GM19468 (cell line): ENCODE measurements at regions not wholly inside any gene's neighbourhood (a gene's known extent, or its start where the extent isn't known, plus 50 kb on each side); places are given as distances from the start of the nearest gene placed in this dataset.
"Not testable (repeated sequence)": the region's sequence is repeated elsewhere in the genome, so short reads cannot be mapped to it uniquely, and the experiment has no call there.

ENCODE experiments used
- ATAC-seq: cut with Tn5 transposase; IDR thresholded peaks from one replicate; pipeline ENCODE4 v1.9.1; 2021; ENCODE audit warnings: mild to moderate bottlenecking, moderate library complexity, moderate number of reproducible peaks; ENCODE audit not compliant: unreplicated experiment; ENCODE audit errors: extremely low read depth

DNA sequence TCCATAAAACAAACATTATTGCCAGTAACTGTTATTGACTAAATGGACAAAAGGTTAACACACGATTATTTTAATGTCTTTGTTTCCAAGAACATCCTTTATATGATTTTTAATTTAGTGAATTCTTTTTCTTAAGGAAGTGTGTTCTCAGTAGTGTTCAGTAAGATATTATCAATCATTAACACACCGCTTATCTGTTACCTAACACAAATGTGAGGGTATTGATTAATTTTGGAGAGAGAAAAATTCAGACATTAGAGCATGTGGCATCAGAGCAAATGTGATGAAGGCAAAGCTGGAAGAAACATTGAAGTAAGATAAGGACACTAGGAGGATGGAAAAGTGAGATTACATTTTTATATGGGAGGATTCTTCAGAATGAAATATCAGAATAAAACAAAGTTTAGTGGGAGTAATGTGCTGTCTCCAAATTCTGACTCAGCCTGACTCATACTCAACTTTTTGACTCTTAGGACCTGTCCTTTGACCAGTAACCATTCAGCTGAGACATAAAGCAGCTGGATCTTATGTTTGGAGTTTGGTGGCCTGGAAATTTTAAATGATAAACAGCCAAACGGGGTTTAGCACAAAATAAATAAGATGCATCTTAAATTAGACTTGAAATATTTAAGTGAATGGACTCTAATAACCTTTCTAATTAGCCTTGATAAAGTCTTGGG lies 348.6 kb downstream of the CD109 start:
- no peak for ATAC-seq

GRCh38 chr6:74041420-74041819 lies 345.4 kb downstream of the CD109 start:
- no peak for ATAC-seq

- no peak for ATAC-seq
These were observed 322.8 kb downstream of the CD109 start for GRCh38 chr6:74018825-74019224.

DNA sequence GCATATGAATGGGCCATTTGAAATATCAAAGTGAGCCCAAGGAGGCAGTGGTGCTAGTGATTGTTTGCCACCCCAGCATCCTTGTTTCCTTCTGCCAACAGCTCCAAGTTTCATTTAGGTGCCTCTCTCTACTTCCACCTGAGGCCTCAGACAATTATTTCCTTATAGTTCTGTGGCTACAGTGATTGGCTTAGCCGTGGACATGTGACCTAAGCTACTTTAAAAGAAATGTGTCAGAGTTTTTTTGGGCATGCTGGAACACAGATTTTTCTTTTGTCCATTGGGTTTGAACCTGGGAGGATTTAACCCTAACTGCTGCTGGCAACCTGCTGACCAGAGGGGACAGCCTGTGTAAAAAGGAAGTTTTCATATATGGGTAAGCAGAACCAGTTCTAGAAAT lies 319.4 kb downstream of the CD109 start:
- ATAC-seq = no peak

DNA sequence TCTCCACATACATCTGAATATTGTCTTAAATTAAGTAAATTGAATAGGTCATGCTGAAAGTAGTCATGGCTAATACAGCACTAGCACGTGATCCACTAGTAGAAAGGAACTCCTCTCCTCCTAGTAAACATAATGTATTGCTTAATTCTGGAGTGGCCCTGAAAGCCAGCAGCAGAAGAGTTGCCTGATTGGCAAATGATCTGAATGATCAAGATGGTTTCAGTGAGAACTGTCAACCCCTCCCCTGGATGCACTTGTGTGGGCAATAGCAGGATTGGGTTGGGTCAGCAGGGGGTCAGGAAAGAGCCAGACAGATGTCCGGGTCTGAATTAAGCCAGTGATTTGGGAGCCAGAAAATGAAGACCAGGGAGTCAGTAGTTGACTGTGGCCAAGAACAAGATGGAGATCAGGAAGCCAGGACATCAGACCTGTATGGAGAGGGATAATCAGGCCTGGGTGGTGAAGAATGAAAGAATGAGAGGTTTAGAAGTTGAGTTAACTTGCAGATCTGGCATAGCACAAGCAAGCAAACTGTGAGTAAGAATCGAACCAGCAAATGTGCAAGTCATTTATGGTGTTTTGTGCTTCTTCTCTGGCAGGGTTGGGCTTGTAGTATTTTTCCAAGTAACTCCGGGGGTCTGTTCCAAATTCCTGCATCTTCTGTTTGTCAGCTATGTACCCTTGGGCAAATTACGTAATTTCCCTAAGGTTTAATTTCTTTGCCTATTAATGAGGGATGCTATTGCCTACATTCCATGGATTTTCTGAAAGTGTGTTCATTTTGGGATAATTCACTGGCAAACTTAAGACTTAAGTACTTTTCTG lies 304.9 kb downstream of the CD109 start:
- ATAC-seq = no peak

DNA sequence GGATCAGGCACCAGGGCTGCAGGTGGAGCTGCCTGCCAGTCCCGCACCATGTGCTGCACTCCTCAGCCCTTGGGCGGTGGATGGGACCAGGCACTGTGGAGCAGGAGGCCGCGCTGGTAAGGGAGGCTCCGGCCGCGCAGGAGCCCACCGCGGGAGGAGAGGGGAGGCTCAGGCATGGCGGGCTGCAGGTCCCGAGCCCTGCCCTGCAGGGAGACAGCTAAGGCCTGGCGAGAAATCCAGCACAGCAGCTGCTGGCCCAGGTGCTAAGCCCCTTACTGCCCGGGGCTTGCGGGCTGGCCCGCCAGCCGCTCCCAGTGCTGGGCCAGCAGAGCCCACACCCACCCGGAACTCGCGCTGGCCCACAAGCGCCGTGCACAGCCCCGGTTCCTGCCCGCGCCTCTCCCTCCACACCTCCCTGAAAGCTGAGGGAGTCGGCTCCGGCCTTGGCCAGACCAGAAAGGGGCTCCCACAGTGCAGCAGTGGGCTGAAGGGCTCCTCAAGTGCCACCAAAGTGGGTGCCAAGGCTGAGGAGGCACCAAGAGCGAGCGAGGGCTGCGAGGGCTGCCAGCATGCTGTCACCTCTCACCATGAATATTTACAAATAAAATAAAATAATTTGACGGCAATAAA lies 294.7 kb downstream of the CD109 start:
- not testable (repeated sequence) for ATAC-seq

- no peak for ATAC-seq
These were observed 293.4 kb downstream of the CD109 start for GRCh38 chr6:73989428-73989827.

DNA sequence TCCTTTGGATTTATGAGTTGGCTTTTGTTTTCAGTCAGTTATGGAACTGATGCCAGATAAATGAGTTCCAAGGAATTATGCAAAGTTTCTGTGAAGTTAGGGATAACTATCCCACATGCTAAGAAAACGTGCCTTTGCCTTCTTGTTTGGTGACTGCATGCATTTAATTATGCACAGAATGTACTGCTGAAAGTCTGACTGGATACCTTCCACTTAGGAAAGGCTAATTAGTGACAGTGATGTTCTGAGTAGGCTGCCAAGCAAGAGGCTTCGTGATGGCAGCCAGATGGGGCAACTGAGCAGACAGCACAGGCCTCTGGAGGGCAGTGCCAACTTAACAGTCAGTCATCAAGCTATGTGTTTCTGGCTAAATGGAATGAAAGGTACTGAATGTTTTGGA lies 289.9 kb downstream of the CD109 start:
- ATAC-seq = no peak

DNA sequence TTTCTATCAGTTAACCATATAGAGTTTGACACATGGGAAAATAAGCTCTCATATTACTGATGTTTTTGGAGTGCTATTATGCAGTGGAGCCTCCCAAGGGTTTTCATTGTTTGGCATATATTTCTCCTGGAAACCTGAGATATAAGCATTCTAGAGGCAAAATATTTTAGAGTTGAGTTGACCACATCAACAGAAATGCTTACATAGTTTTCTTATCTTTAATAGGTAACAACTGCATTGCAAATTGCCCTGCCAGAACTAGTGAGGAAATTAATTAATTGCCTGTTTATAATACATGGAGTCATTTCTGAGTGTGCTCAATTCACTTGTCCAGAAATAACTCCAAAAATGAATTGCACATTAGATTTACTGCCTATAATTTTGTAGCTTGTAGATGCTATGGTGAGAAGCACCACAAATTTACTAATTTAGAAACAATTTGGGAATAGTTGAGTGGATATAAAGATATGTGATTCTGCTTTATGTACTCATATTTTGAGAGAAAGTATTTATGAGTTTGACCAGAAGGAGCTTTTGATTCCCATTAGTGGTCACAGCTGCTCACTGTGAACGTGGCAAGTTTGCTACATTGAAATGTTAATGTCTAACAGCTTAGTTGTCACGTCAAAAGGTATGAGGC lies 288.7 kb downstream of the CD109 start:
- ATAC-seq = no peak

GRCh38 chr6:73983367-73983766 lies 287.4 kb downstream of the CD109 start:
- ATAC-seq = no peak

DNA sequence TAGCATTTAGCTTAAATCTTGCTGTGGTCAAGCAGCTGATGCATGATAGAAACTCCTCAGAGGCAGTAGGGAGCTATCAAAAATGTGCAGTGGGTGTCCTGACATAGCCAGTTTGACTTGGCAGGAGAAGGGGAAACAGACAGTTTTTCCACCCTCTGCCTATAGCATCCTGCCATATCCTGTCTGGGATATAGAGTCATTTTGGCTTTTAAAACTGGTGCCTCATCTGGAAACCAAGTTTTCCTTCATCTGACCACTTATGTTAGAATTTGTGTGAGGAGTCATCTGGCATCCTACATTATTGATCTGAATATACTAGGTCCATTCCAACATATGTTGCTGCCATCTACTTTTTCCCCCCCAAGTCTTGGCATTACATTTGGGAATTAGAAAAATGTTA lies 284.1 kb downstream of the CD109 start:
- no peak for ATAC-seq

DNA sequence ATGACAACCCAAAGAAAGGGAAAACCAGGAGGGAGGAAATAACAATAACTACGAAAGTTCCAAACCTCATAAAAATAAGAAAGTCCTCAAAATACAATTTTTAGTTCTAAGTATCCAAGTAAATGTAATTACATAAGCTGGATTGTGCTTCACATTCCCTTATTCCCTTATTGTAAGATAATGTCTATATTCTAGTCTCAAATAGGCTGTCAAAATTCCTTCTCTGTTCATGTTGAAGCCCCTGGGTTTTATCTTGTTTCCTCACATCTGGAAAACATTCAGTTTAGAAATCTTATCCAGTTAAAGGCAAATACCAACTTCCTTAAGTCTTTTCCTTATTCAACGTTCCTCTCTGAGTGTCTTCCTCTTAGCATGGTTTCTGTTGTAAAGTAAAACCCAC lies 282.3 kb downstream of the CD109 start:
- ATAC-seq = no peak

- ATAC-seq = not testable (repeated sequence)
These were observed 276.5 kb downstream of the CD109 start for GRCh38 chr6:73972518-73972917.

- no peak for ATAC-seq
These were observed 274.3 kb downstream of the CD109 start for GRCh38 chr6:73969971-73970970.

DNA sequence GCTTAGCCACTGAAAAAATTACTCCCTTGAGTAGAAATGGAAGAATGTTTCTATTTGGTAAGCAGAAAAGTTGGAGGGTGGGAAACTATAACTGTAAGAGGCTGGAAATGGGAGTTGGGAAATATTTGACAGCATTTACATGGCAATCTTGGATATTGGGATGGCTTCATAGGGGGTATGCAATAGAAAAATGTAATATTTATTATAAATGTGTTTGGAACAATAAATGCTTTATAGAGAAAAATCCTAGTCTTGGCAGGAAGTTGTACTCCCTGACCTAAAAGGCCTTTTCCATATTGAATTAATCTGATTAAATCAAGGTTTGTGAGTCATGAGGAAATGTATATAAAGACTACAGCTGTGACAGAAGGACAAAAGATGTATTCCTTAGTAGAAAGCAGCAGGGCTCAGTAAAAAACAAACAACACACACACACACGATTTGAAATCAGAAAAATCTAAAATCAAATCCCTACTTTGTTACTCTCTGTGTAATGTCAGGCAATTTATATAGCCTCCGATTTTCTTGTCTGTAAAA lies 272.3 kb downstream of the CD109 start:
- no peak for ATAC-seq

DNA sequence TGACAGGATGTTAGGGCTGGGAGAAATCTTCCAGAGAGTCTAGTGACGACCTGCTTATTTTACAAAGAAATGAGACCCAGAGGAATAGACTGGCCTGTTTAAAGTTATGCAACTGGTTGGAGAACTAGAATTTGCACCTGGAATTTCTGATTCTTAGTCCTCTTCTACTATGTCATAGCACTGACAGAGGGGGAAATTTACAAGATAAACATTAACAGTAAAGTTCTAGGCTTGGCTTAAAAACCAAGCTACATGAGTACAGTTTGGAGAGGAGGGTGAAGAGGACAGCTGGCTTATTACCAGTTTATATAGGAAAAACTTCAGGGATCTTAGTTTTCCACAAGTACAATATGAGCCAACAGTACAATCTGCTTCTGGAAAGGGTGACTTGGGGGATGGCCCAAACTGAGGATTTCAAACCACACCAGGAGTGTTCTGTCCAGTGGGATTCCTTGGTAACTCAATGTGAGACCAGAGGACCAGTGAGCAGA lies 269.6 kb downstream of the CD109 start:
- no peak for ATAC-seq

- ATAC-seq = no peak
These were observed 268.3 kb downstream of the CD109 start for GRCh38 chr6:73964241-73964854.

DNA sequence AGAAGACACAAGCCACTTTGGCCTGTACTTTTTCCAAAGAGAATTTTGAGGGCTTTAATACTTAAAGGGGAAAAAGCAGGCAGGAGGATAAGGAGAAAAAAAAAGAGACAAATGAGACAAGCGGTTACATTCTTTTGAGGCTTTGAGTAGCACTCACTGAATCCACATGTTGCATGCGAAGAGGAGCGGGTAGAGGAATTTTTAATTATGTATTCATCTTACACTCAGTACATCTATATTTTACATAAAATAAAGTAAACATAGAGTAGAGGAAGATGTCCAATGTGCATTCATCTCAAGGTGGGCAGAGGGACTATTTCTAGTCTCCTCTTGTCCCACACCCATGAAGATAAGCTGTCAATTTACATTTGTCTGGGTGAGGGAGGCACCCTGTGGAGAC lies 266.9 kb downstream of the CD109 start:
- ATAC-seq = no peak

GRCh38 chr6:73956305-73956704 lies 260.3 kb downstream of the CD109 start:
- no peak for ATAC-seq
